Lower leg skin (tissue), 3 donors: ENCODE measurements at regions not wholly inside any gene's neighbourhood (a gene's known extent, or its start where the extent isn't known, plus 50 kb on each side); places are given as distances from the start of the nearest gene placed in this dataset.
"Not testable (repeated sequence)": the region's sequence is repeated elsewhere in the genome, so short reads cannot be mapped to it uniquely, and the experiment has no call there.

Source experiments
- POLR2A ChIP-seq, 2 donors: fragments of 450-650 bp; IDR thresholded peaks; one replicate each; pipeline ENCODE4 v1.6.1; 2016 to 2017; ENCODE audit warnings: antibody characterized with exemption in 2 of 2, mild to moderate bottlenecking in 1 of 2, moderate library complexity in 1 of 2
- TF ChIP-seq, protein P1 (sequence below), 3 donors: fragments of 450-650 bp; IDR thresholded peaks; one replicate each; pipeline ENCODE4 v1.5.1; 2016; ENCODE audit warnings: antibody characterized with exemption in 3 of 3, mild to moderate bottlenecking in 3 of 3, moderate library complexity in 2 of 3

DNA sequence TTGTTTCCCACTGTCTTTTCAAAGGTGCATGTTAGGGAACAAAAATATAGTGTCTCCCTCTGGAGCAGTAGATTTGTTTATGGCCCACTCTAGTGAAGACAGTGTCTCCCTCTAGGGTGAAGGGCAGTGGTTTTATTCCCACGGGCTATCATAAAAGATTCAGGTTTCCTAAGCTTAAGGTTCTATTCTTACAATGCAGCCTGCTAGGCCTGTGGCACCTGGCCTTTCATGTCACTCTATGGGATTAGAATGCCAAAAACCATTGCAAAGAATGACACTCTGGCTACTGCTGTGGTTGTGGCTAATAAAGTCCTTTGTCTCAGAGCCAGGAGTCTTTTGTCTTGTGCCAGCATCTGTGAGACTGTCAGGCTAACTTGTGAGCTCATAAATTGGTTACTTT, 92.6 kb upstream of the GPR39 start:
- TF ChIP-seq, protein P1, sequence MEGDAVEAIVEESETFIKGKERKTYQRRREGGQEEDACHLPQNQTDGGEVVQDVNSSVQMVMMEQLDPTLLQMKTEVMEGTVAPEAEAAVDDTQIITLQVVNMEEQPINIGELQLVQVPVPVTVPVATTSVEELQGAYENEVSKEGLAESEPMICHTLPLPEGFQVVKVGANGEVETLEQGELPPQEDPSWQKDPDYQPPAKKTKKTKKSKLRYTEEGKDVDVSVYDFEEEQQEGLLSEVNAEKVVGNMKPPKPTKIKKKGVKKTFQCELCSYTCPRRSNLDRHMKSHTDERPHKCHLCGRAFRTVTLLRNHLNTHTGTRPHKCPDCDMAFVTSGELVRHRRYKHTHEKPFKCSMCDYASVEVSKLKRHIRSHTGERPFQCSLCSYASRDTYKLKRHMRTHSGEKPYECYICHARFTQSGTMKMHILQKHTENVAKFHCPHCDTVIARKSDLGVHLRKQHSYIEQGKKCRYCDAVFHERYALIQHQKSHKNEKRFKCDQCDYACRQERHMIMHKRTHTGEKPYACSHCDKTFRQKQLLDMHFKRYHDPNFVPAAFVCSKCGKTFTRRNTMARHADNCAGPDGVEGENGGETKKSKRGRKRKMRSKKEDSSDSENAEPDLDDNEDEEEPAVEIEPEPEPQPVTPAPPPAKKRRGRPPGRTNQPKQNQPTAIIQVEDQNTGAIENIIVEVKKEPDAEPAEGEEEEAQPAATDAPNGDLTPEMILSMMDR (IDR thresholded peaks at IDR 0.05), result not testable (repeated sequence)
- not testable (repeated sequence) for TF ChIP-seq POLR2A (IDR thresholded peaks at IDR 0.05)
